SK-N-SH treated with all-trans-retinoic acid at 6 μM for 48 hours (cell line): ENCODE measurements at regions not wholly inside any gene's neighbourhood (a gene's known extent, or its start where the extent isn't known, plus 50 kb on each side); places are given as distances from the start of the nearest gene placed in this dataset.

Experiments used
- ATAC-seq: fragments of 200-7000 bp; cut with Tn5 transposase; 3 replicates; pipeline ENCODE4 v1.9.1; 2020; ENCODE audit warnings: mild to moderate bottlenecking, moderate library complexity
- ARNTL ChIP-seq: fragments of 450-650 bp; formaldehyde crosslinking; IDR thresholded peaks from 2 replicates; pipeline ENCODE4 v1.5.0; 2020; ENCODE audit warnings: low read depth, mild to moderate bottlenecking, moderate library complexity, borderline replicate concordance
- BACH2 ChIP-seq: fragments of 250-450 bp; sonication (Bioruptor Pico); IDR thresholded peaks from 2 replicates; pipeline ENCODE4 v1.9.0; 2021; ENCODE audit warnings: mild to moderate bottlenecking, borderline replicate concordance
- CREB5 ChIP-seq: fragments of 250-450 bp; sonication (Bioruptor Pico); IDR thresholded peaks from 2 replicates; pipeline ENCODE4 v1.5.1; 2020; ENCODE audit warnings: low read depth, mild to moderate bottlenecking, moderate library complexity
- CSDC2 ChIP-seq: fragments of 250-450 bp; sonication (Bioruptor Pico); IDR thresholded peaks from 2 replicates; pipeline ENCODE4 v1.5.0; 2020; ENCODE audit warnings: mild to moderate bottlenecking, moderate library complexity
- CSRNP3 ChIP-seq: fragments of 250-450 bp; sonication (Bioruptor Pico); IDR thresholded peaks from 2 replicates; pipeline ENCODE4 v1.5.1; 2021; ENCODE audit warnings: mild to moderate bottlenecking, moderate library complexity
- ESRRG ChIP-seq: fragments of 250-450 bp; sonication (Bioruptor Pico); IDR thresholded peaks from 2 replicates; pipeline ENCODE4 v1.6.1; 2021; ENCODE audit warnings: mild to moderate bottlenecking
- GLIS3 ChIP-seq: fragments of 250-450 bp; sonication (Bioruptor Pico); IDR thresholded peaks from 2 replicates; pipeline ENCODE4 v1.5.0; 2020; ENCODE audit warnings: mild to moderate bottlenecking, moderate library complexity
- ISL1 ChIP-seq: fragments of 250-450 bp; sonication (Bioruptor Pico); IDR thresholded peaks from 2 replicates; pipeline ENCODE4 v2.1.2; 2022; ENCODE audit warnings: mild to moderate bottlenecking, moderate library complexity
- OSR1 ChIP-seq: fragments of 250-450 bp; sonication (Bioruptor Pico); IDR thresholded peaks from 2 replicates; pipeline ENCODE4 v1.8.0; 2022; ENCODE audit warnings: moderate library complexity, mild to moderate bottlenecking, inconsistent platforms
- PATZ1 ChIP-seq: fragments of 250-450 bp; sonication (Bioruptor Pico); IDR thresholded peaks from 2 replicates; pipeline ENCODE4 v1.8.0; 2020; ENCODE audit warnings: mild to moderate bottlenecking, moderate library complexity, borderline replicate concordance
- POU6F1 ChIP-seq: fragments of 250-450 bp; sonication (Bioruptor Pico); IDR thresholded peaks from 2 replicates; pipeline ENCODE4 v1.8.0; 2021; ENCODE audit warnings: low read depth, mild to moderate bottlenecking, moderate library complexity, borderline replicate concordance
- PPARA ChIP-seq: fragments of 250-450 bp; sonication (Bioruptor Pico); IDR thresholded peaks from 2 replicates; pipeline ENCODE4 v1.5.0; 2020; ENCODE audit warnings: mild to moderate bottlenecking, borderline replicate concordance
- RARB ChIP-seq: fragments of 250-450 bp; sonication (Bioruptor Pico); IDR thresholded peaks from 2 replicates; pipeline ENCODE4 v1.8.0; 2021; ENCODE audit warnings: mild to moderate bottlenecking, moderate library complexity
- SNAI2 ChIP-seq: fragments of 250-450 bp; sonication (Bioruptor Pico); IDR thresholded peaks from 2 replicates; pipeline ENCODE4 v1.5.0; 2020; ENCODE audit warnings: mild to moderate bottlenecking, moderate library complexity
- TOX ChIP-seq: fragments of 250-450 bp; sonication (Bioruptor Pico); IDR thresholded peaks from 2 replicates; pipeline ENCODE4 v1.8.0; 2021; ENCODE audit warnings: mild to moderate bottlenecking, moderate library complexity, borderline replicate concordance
- TSHZ2 ChIP-seq: fragments of 250-450 bp; sonication (Bioruptor Pico); IDR thresholded peaks from 2 replicates; pipeline ENCODE4 v1.5.0; 2020; ENCODE audit warnings: mild to moderate bottlenecking, moderate library complexity
- ZC3H10 ChIP-seq: fragments of 250-450 bp; sonication (Bioruptor Pico); IDR thresholded peaks from 2 replicates; pipeline ENCODE4 v1.5.1; 2021; ENCODE audit warnings: mild to moderate bottlenecking, moderate library complexity
- ZFP30 ChIP-seq: fragments of 450-650 bp; formaldehyde crosslinking; IDR thresholded peaks from 2 replicates; pipeline ENCODE4 v1.5.0; 2022; ENCODE audit warnings: mild to moderate bottlenecking, moderate library complexity
- ZNF565 ChIP-seq: fragments of 450-650 bp; formaldehyde crosslinking; conservative IDR thresholded peaks from 2 replicates; pipeline ENCODE4 v1.5.0; 2020; ENCODE audit warnings: low read depth, mild to moderate bottlenecking, moderate library complexity
- ZNF70 ChIP-seq: fragments of 450-650 bp; formaldehyde crosslinking; IDR thresholded peaks from 2 replicates; pipeline ENCODE4 v1.5.0; 2020; ENCODE audit warnings: mild to moderate bottlenecking, moderate library complexity
- ZNF8 ChIP-seq: fragments of 450-650 bp; formaldehyde crosslinking; IDR thresholded peaks from 2 replicates; pipeline ENCODE4 v1.5.0; 2020; ENCODE audit warnings: mild to moderate bottlenecking, moderate library complexity

GRCh38 chr9:31983895-31984294, 400.5 kb upstream of the ACO1 start:
- no peak for ATAC-seq
- no peak for TF ChIP-seq TSHZ2
- TF ChIP-seq ARNTL (CRISPR knock-in tag) = no peak
- no peak for TF ChIP-seq ZNF8 (CRISPR knock-in tag)

GRCh38 chr9:31996331-31996730, 388.1 kb upstream of the ACO1 start:
- ATAC-seq = no peak

GRCh38 chr9:32004431-32005076, 379.9 kb upstream of the ACO1 start:
- ATAC-seq = no peak
- TF ChIP-seq ARNTL (CRISPR knock-in tag) (no peak), OSR1 (no peak), ZNF70 (CRISPR knock-in tag) (no peak), ZNF565 (no peak), PPARA (CRISPR knock-in tag) (no peak), TSHZ2 (no peak), ISL1 (CRISPR knock-in tag) (no peak), GLIS3 (no peak), SNAI2 (CRISPR knock-in tag) (no peak)

More at GRCh38 chr9:31996331-31996730, 388.1 kb upstream of the ACO1 start:
- no peak for TF ChIP-seq ZC3H10
- TF ChIP-seq PATZ1 (CRISPR knock-in tag) = no peak
- no peak for TF ChIP-seq TOX
- TF ChIP-seq BACH2 (CRISPR knock-in tag) = no peak
- no peak for TF ChIP-seq ZNF565
- no peak for TF ChIP-seq ARNTL (CRISPR knock-in tag)
- no peak for TF ChIP-seq CREB5 (CRISPR knock-in tag)
- no peak for TF ChIP-seq SNAI2 (CRISPR knock-in tag)
- TF ChIP-seq RARB (CRISPR knock-in tag) = no peak
- TF ChIP-seq OSR1 = no peak
- no peak for TF ChIP-seq ESRRG (CRISPR knock-in tag)
- no peak for TF ChIP-seq POU6F1 (CRISPR knock-in tag)
- TF ChIP-seq CSDC2 (CRISPR knock-in tag) = no peak
- no peak for TF ChIP-seq ZFP30 (CRISPR knock-in tag)
- no peak for TF ChIP-seq PPARA (CRISPR knock-in tag)
- no peak for TF ChIP-seq ISL1 (CRISPR knock-in tag)
- no peak for TF ChIP-seq CSRNP3 (CRISPR knock-in tag)
- no peak for TF ChIP-seq GLIS3
- TF ChIP-seq, all 23 proteins: peak for 0
